ENCODE measurements at regions not wholly inside any gene's neighbourhood (a gene's known extent, or its start where the extent isn't known, plus 50 kb on each side); places are given as distances from the start of the nearest gene placed in this dataset.
A peak's percentile ranks its signal among the peaks of the same experiment; 100 is the strongest.

DNA sequence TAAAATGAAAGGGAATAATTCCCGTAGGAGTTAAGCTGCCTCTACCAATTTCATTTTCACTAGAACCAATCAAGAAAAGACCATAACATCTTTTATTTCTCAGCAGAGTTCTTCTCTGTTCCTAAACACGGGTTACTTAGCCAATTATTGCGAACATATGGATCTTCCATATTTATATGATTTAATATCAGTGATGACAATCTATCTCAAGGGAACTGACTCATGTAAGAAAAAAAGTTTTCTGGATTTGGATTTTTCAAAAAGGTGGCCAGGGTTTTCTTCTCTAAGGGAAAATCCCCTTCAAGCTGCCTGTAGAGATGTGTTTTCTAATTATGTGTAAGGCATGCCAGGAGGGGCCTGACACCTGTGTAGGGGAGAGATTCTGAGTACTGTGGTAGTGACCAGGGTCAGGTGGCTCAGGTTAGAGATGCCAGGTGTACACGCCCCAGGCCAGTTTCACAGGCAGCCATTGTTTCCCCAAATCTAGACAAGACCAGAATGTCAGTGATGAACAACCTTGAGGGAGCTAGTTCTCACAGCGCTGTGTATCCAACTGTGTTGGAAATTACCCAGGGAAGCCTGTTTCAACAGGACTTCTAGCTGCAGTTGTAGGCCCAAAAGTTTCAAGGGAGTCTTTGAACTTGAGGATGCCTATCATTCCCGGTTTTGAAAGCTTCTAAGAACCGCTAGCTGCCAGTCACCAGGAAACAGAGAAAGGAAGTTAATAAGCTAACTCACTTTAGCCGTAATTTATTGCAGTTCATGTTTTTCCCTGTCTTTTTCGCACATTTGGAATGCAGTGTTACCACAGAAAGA lies 572.5 kb upstream of the RGMB start:
- H3K9me3 ChIP-seq (ENCODE audit: low read depth, low read length), result no peaks in the 10 kb centered on the region
- no peak for DNase-seq (ENCODE audit: insufficient read length, low spot score, missing footprints)
- TF ChIP-seq CTCF (IDR thresholded peaks at IDR 0.05; ENCODE audit: extremely low read depth, low read depth, low read length), result no peak

GRCh38 chr5:98204798-98205197 lies 568.7 kb upstream of the RGMB start:
- H3K36me3 ChIP-seq (ENCODE audit: insufficient read depth, low read length), result no peaks in the 10 kb centered on the region
- no peak for DNase-seq (ENCODE audit: insufficient read length, low spot score, missing footprints)
- no peak overlapping the region for H3K4me3 ChIP-seq (ENCODE audit: insufficient read depth, low read length)
- H3K27ac ChIP-seq (ENCODE audit: low read depth, low read length), result no peak overlapping the region
- H3K27me3 ChIP-seq (ENCODE audit: insufficient read depth, low read length), result no peaks in the 10 kb centered on the region
- H4K20me1 ChIP-seq (ENCODE audit: insufficient read depth, low read length), result no peaks in the 10 kb centered on the region
- no peak overlapping the region for H2AFZ ChIP-seq (ENCODE audit: low read length)
- peaks cover 7% of the 10 kb centered on the region for H3K4me1 ChIP-seq (ENCODE audit: insufficient read depth, low read length)
- TF ChIP-seq CTCF (IDR thresholded peaks at IDR 0.05; ENCODE audit: extremely low read depth, low read depth, low read length), result no peak
- no peaks in the 10 kb centered on the region for H3K79me2 ChIP-seq (ENCODE audit: insufficient read depth, low read length)
- H3K9me3 ChIP-seq (ENCODE audit: low read depth, low read length), result no peaks in the 10 kb centered on the region
- H3K4me2 ChIP-seq (ENCODE audit: insufficient read depth, low read length), result no peak overlapping the region

More for the DNA sequence above, 572.5 kb upstream of the RGMB start:
- no peak overlapping the region for H3K4me2 ChIP-seq (ENCODE audit: insufficient read depth, low read length)
- no peaks in the 10 kb centered on the region for H3K36me3 ChIP-seq (ENCODE audit: insufficient read depth, low read length)
- H3K27me3 ChIP-seq (ENCODE audit: insufficient read depth, low read length), result no peaks in the 10 kb centered on the region
- no peaks in the 10 kb centered on the region for H4K20me1 ChIP-seq (ENCODE audit: insufficient read depth, low read length)
- H3K27ac ChIP-seq (ENCODE audit: low read depth, low read length), result no peak overlapping the region
- no peak overlapping the region for H3K4me3 ChIP-seq (ENCODE audit: insufficient read depth, low read length)
- H3K4me1 ChIP-seq (ENCODE audit: insufficient read depth, low read length), result peaks cover 4% of the 10 kb centered on the region
- peak overlapping the region; percentile 63 for H2AFZ ChIP-seq (ENCODE audit: low read length)
- no peaks in the 10 kb centered on the region for H3K79me2 ChIP-seq (ENCODE audit: insufficient read depth, low read length)

DNA sequence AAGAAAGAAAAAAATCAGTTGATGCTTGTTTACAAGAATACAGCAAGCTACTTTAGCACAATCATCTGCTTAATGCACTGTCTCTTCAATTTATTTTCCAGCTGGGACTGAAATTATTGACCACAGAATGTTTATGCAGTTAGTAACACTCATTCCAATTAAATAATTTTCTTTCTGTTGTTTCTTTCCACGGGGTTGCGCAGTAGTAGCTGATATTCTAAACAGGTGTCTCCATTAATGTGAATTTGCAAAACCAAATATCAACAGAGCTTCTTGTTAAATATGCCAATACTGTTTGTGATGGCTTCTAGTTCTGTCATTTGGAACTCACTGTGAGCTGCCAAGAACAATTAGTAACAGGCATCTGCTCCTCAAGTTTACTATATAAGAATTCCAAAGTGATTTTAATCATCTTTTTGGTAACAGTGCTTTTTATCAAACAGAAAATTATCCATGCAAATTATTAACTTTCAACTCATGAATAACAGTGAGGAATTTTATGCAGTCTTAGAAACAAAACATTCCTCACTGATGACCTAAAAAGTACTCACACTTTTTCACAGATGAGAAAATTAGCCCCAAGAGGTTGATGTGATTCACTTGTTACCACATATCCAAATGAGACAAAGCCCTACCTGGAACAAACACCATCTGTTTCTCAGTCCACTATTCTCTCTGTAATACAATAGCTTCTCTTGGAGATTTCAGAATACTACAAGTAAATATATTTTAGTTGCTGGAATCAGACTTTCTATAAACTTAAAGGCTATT lies 567.6 kb upstream of the RGMB start:
- peak; percentile 1 for DNase-seq (ENCODE audit: insufficient read length, low spot score, missing footprints)
- no peaks in the 10 kb centered on the region for H4K20me1 ChIP-seq (ENCODE audit: insufficient read depth, low read length)
- no peak for TF ChIP-seq CTCF (IDR thresholded peaks at IDR 0.05; ENCODE audit: extremely low read depth, low read depth, low read length)
- H2AFZ ChIP-seq (ENCODE audit: low read length), result no peak overlapping the region
- no peaks in the 10 kb centered on the region for H3K9me3 ChIP-seq (ENCODE audit: low read depth, low read length)
- H3K27ac ChIP-seq (ENCODE audit: low read depth, low read length), result peak overlapping the region; percentile 10
- no peak overlapping the region for H3K4me2 ChIP-seq (ENCODE audit: insufficient read depth, low read length)
- no peaks in the 10 kb centered on the region for H3K79me2 ChIP-seq (ENCODE audit: insufficient read depth, low read length)
- H3K27me3 ChIP-seq (ENCODE audit: insufficient read depth, low read length), result no peaks in the 10 kb centered on the region
- peaks cover 7% of the 10 kb centered on the region for H3K4me1 ChIP-seq (ENCODE audit: insufficient read depth, low read length)
- H3K4me3 ChIP-seq (ENCODE audit: insufficient read depth, low read length), result no peak overlapping the region
- H3K36me3 ChIP-seq (ENCODE audit: insufficient read depth, low read length), result no peaks in the 10 kb centered on the region

- no peaks in the 10 kb centered on the region for H3K9me3 ChIP-seq (ENCODE audit: low read depth, low read length)
- no peak for DNase-seq (ENCODE audit: insufficient read length, low spot score, missing footprints)
- H3K27me3 ChIP-seq (ENCODE audit: insufficient read depth, low read length), result no peaks in the 10 kb centered on the region
- H3K79me2 ChIP-seq (ENCODE audit: insufficient read depth, low read length), result no peaks in the 10 kb centered on the region
- H3K36me3 ChIP-seq (ENCODE audit: insufficient read depth, low read length), result no peaks in the 10 kb centered on the region
- H3K4me1 ChIP-seq (ENCODE audit: insufficient read depth, low read length), result peaks cover 7% of the 10 kb centered on the region
- H3K4me2 ChIP-seq (ENCODE audit: insufficient read depth, low read length), result no peak overlapping the region
- no peak for TF ChIP-seq CTCF (IDR thresholded peaks at IDR 0.05; ENCODE audit: extremely low read depth, low read depth, low read length)
- no peak overlapping the region for H3K27ac ChIP-seq (ENCODE audit: low read depth, low read length)
- no peak overlapping the region for H3K4me3 ChIP-seq (ENCODE audit: insufficient read depth, low read length)
- H2AFZ ChIP-seq (ENCODE audit: low read length), result no peak overlapping the region
- no peaks in the 10 kb centered on the region for H4K20me1 ChIP-seq (ENCODE audit: insufficient read depth, low read length)
Measured at GRCh38 chr5:98206566-98206965, 566.9 kb upstream of the RGMB start.

All from osteoblast (primary cell).